Activated CD4-positive, alpha-beta T cell treated with anti-CD3 and anti-CD28 coated beads for 36 hours (primary cell): ENCODE measurements at regions not wholly inside any gene's neighbourhood (a gene's known extent, or its start where the extent isn't known, plus 50 kb on each side); places are given as distances from the start of the nearest gene placed in this dataset.

Experiments used
- ATAC-seq: fragments of 200-7000 bp; cut with Tn5 transposase; one replicate; pipeline ENCODE4 v1.10.0; 2021; ENCODE audit warnings: mild to moderate bottlenecking, moderate library complexity
- CTCF ChIA-PET: fragments of 350-600 bp; sonication (Branson Sonifier 250); formaldehyde crosslinking; loops from one replicate; lab custom pipeline; 2021; ENCODE audit warnings: antibody characterized with exemption; lab: Charles Lee
- POLR2A ChIA-PET: fragments of 350-600 bp; sonication (Branson Sonifier 250); formaldehyde crosslinking; loops from one replicate; lab custom pipeline; 2021; ENCODE audit warnings: antibody characterized with exemption, inconsistent platforms; lab: Charles Lee
- DNase-seq: peaks from one replicate; pipeline ENCODE4 v3.0.0-alpha.2; 2020
- H3K27ac Mint-ChIP-seq: one replicate; pipeline ENCODE4 v1.8.0; 2021; ENCODE audit warnings: mixed read lengths
- H3K27me3 Mint-ChIP-seq: one replicate; pipeline ENCODE4 v1.8.0; 2021; ENCODE audit warnings: mixed read lengths
- H3K36me3 Mint-ChIP-seq: one replicate; pipeline ENCODE4 v1.8.0; 2021; ENCODE audit warnings: low read depth, mixed read lengths
- H3K4me1 Mint-ChIP-seq: one replicate; pipeline ENCODE4 v1.8.0; 2021; ENCODE audit warnings: mixed read lengths
- H3K4me3 Mint-ChIP-seq: one replicate; pipeline ENCODE4 v1.8.0; 2021; ENCODE audit warnings: mild to moderate bottlenecking, moderate library complexity, mixed read lengths
- H3K9me3 Mint-ChIP-seq: one replicate; pipeline ENCODE4 v1.8.0; 2021; ENCODE audit warnings: low read depth, mixed read lengths
- intact Hi-C, 2 experiments: fragments of 100-400 bp; cut with DNase I in 1 of 2; cut with micrococcal nuclease in 1 of 2; formaldehyde crosslinking; loops; one replicate each; pipeline versions ENCODE4 v1.14.2 to v1.15.1; 2022 to 2024; cut with DNase I, micrococcal nuclease

GRCh38 chr4:155510771-155511170, 134.0 kb upstream of the MAP9 start:
- CTCF ChIA-PET = interaction anchor here (0.6 kb wide), 1 partner anchor 1233 kb away, joined by 3 read pairs; no protein-coding TSS in a partner anchor
- peaks cover 6% of the 10 kb centered on the region for H3K27me3 Mint-ChIP-seq
- H3K36me3 Mint-ChIP-seq = no peaks in the 10 kb centered on the region
- DNase-seq = no peak
- peak; percentile 61 for ATAC-seq
- H3K9me3 Mint-ChIP-seq = no peaks in the 10 kb centered on the region
- intact Hi-C loops = no loop called here
- H3K27ac Mint-ChIP-seq = no peak overlapping the region
- no peaks in the 10 kb centered on the region for H3K4me1 Mint-ChIP-seq
- POLR2A ChIA-PET = no interaction called here
- H3K4me3 Mint-ChIP-seq = no peak overlapping the region

GRCh38 chr4:155509555-155509954, 132.8 kb upstream of the MAP9 start:
- H3K4me3 Mint-ChIP-seq = no peak overlapping the region
- ChIA-PET CTCF (no interaction called here), POLR2A (no interaction called here)
- H3K27me3 Mint-ChIP-seq = peaks cover 5% of the 10 kb centered on the region
- ATAC-seq (no peak), DNase-seq (no peak)
- no peaks in the 10 kb centered on the region for H3K36me3 Mint-ChIP-seq
- intact Hi-C loops = no loop called here
- no peaks in the 10 kb centered on the region for H3K4me1 Mint-ChIP-seq
- H3K27ac Mint-ChIP-seq = no peak overlapping the region
- H3K9me3 Mint-ChIP-seq = no peaks in the 10 kb centered on the region

DNA sequence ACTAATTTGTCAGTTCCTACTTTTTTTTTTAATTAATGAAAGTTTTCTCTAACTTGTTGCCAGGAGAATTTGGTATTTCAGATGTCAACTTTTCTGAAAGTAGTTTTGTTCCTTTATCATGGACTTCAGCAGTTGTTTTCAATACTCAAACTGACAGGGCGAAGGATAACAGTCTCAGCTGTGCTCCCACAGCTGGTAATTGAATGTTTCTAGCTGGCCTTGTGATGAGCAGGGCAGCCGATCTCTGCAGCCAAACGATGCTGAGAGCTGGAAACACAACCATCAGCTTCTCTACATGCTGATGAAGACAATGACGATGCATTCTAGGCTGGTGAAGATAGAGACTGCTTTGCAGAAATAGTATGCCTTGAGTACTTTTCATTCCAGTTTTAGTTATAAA, 130.0 kb upstream of the MAP9 start:
- no peak for ATAC-seq
- no peaks in the 10 kb centered on the region for H3K36me3 Mint-ChIP-seq
- H3K4me3 Mint-ChIP-seq = no peak overlapping the region
- H3K27ac Mint-ChIP-seq = no peak overlapping the region
- H3K27me3 Mint-ChIP-seq = peaks cover 3% of the 10 kb centered on the region
- intact Hi-C loops = no loop called here
- POLR2A ChIA-PET = no interaction called here
- no peaks in the 10 kb centered on the region for H3K4me1 Mint-ChIP-seq
- CTCF ChIA-PET = interaction anchor here (0.8 kb wide), 1 partner anchor 14 kb away, joined by 3 read pairs; no protein-coding TSS in a partner anchor
- no peak for DNase-seq
- no peaks in the 10 kb centered on the region for H3K9me3 Mint-ChIP-seq

DNA sequence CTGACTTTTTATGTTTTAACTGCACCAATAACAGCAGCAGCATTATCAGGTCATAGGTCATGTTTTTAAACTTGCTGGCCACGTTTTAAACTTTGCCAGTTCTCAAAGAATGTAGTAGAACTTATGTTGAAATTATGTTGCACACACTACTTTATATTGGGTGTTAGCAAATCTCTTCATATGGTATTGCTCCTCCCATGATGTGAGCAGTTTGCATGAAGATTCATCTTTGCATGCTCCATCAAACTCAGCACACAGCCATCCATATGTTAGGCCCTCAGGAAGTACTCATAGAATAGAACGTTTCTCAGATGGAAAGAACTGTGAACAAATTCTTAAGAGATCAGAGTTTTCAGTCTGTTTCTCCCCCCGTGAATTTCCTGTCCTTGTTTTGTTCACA, 128.6 kb upstream of the MAP9 start:
- no peak overlapping the region for H3K4me3 Mint-ChIP-seq
- ATAC-seq = no peak
- H3K36me3 Mint-ChIP-seq = no peaks in the 10 kb centered on the region
- ChIA-PET POLR2A (no interaction called here), CTCF (no interaction called here)
- no peak for DNase-seq
- intact Hi-C loops = no loop called here
- H3K9me3 Mint-ChIP-seq = no peaks in the 10 kb centered on the region
- no peaks in the 10 kb centered on the region for H3K4me1 Mint-ChIP-seq
- no peak overlapping the region for H3K27ac Mint-ChIP-seq
- peaks cover 2% of the 10 kb centered on the region for H3K27me3 Mint-ChIP-seq

DNA sequence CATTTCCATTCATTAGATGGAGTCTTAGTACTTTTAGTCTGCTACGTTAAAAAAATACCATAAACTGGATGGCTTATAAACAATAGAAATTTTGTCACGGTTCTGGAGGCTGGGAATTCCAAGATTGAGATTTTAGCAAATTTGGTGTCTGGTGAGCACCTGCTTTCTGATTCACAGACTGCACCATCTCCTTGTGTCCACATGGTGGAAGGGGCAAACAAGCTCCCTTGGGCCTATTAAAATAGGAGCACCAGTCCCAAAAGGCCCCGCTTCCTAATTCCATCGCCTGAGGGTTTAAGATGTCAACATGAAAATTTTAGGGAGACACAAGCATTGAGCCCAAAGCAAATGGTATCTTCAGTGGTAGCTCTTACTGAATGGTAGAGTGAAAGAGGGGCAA, 120.5 kb upstream of the MAP9 start:
- DNase-seq (no peak), ATAC-seq (no peak)
- Mint-ChIP-seq H3K4me3 (no peak overlapping the region), H3K36me3 (no peaks in the 10 kb centered on the region), H3K27me3 (peaks cover 6% of the 10 kb centered on the region), H3K27ac (no peak overlapping the region), H3K4me1 (no peaks in the 10 kb centered on the region), H3K9me3 (no peaks in the 10 kb centered on the region)
- intact Hi-C loops = no loop called here
- ChIA-PET CTCF (interaction anchor here (1.2 kb wide), 1 partner anchor 232 kb away, joined by 3 read pairs; no protein-coding TSS in a partner anchor), POLR2A (no interaction called here)

DNA sequence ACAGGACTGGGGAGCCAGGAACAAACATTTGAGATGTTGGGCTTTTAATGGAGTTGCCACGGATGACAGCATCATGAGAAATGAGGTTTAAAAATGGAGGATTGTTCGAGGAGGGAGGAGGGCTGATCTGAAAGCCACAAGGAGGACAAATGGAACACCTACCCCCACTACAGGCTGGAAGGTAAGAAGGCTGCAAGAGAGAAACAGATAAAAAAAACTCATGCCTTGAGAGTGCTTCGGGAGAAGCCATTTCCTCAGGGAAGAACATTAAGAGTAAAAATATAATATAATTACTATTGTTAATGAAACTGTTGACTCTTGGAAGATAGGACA, 119.5 kb upstream of the MAP9 start:
- ChIA-PET CTCF (no interaction called here), POLR2A (no interaction called here)
- Mint-ChIP-seq H3K36me3 (no peaks in the 10 kb centered on the region), H3K27ac (no peak overlapping the region), H3K4me1 (no peaks in the 10 kb centered on the region), H3K4me3 (no peak overlapping the region), H3K9me3 (no peaks in the 10 kb centered on the region), H3K27me3 (peaks cover 6% of the 10 kb centered on the region)
- intact Hi-C loops = no loop called here
- no peak for ATAC-seq
- DNase-seq = no peak

DNA sequence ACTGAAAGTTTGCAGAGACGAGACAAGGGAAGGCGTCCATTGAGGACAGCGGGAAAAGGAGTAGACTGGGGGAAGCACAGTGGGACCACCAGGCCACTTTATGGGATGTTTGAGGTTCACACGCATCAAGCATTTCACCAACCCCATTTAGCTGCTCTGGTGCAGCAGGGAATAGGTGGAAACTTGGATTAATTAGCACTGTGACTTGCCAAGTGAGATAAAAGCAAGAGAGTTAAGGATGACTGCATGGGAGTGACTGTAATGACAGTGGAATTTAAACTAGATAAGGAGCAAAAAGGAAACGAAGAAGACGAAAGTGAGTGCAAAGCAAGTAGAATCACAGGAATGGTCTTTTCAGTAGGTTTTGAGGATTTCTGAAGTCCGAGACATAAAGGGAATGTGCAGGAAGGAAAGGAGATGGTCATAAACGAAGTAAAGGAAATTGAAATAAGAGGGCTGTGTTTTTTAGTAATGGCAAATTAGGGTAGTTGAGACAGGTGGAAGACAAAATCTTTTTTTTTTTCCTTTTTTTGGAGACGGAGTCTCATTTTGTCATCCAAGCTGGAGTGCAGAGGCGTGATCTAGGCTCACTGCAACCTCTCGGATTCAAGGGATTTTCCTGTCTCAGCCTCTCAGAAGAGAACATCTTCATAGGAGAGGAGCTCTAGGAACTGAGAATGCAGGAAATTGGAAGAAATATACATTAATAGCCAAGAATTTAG, 119.0 kb upstream of the MAP9 start:
- CTCF ChIA-PET = no interaction called here
- H3K27me3 Mint-ChIP-seq = peaks cover 6% of the 10 kb centered on the region
- POLR2A ChIA-PET = no interaction called here
- H3K4me1 Mint-ChIP-seq = no peaks in the 10 kb centered on the region
- no peaks in the 10 kb centered on the region for H3K9me3 Mint-ChIP-seq
- no peak overlapping the region for H3K4me3 Mint-ChIP-seq
- ATAC-seq (no peak), DNase-seq (no peak)
- no peak overlapping the region for H3K27ac Mint-ChIP-seq
- H3K36me3 Mint-ChIP-seq = no peaks in the 10 kb centered on the region
- intact Hi-C loops = no loop called here

DNA sequence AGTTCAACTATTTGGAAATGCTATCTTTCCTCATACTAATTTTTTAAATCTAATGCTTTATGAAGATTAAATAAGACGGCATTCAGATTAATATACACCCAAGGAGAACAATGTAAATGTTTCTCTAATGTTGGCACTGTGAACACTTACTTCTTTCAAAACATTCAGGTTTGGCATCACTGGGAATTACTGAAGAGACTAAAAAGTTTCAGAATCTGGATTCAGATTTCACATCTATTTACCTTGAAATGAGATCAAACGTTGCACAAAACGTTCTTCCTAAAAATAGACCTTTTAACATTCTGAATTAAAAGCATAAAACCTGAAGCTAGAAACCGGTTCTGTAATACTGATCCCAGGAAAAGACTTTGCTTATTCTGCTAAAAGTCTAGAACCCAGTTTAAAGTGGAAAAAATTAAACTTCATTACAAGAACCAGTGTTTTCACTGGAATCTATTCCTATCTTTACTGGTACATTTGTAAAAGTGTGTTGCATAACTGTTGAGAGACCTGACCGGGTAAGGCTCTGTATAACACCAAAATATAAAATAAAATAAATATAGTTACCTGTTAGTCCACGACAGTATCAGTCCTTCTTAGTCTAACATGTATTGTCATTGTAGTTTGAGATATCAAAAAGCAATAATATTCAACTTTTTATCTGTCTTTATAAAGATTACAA, 117.4 kb upstream of the MAP9 start:
- H3K27ac Mint-ChIP-seq = no peak overlapping the region
- intact Hi-C loops = no loop called here
- POLR2A ChIA-PET = no interaction called here

DNA sequence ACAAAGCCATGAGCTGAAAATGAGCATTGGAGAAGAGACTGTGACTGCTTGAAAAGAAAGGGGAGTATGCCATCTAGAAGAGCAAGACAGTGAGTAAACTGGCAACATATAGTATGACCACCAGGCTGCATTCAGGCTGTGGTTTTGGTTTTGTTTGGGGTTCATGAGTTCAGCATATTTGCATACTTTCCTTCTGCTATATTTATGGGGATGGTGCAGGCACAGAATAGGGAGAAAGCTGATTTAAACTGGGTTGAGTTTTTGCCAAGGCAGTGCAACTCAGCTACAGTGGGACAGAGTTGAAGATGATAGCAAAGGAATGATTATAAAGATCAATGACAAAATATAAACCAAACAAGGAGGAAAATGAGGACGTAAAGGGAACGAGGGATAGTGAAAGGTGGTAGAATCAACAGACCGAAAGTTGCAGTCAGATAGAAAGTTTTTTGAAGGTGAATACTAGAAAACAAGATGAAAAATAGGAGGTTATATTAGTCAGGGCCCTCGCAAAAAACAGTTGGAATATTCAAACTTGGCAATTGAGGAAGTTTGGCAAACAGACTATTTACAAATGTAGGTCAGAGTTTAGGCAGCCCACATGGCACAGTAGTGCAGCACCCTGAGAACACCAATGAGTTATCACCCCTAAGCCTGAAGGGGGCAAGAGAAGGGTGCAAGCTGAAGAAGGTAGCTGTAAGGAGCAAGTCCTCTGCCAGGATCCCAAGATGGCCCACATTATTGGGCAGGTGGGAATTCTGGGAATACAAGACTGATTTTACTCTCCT, 114.8 kb upstream of the MAP9 start:
- ATAC-seq = no peak
- no peak overlapping the region for H3K4me3 Mint-ChIP-seq
- no peak overlapping the region for H3K27ac Mint-ChIP-seq
- CTCF ChIA-PET = interaction anchor here (0.6 kb wide), 1 partner anchor 404 kb away, joined by 4 read pairs; no protein-coding TSS in a partner anchor
- H3K4me1 Mint-ChIP-seq = no peaks in the 10 kb centered on the region
- peaks cover 6% of the 10 kb centered on the region for H3K27me3 Mint-ChIP-seq
- H3K9me3 Mint-ChIP-seq = no peaks in the 10 kb centered on the region
- intact Hi-C loops = no loop called here
- H3K36me3 Mint-ChIP-seq = no peaks in the 10 kb centered on the region
- no peak for DNase-seq
- POLR2A ChIA-PET = no interaction called here

More for the DNA sequence above, 117.4 kb upstream of the MAP9 start:
- H3K9me3 Mint-ChIP-seq = no peaks in the 10 kb centered on the region
- no peaks in the 10 kb centered on the region for H3K4me1 Mint-ChIP-seq
- H3K36me3 Mint-ChIP-seq = no peaks in the 10 kb centered on the region
- H3K27me3 Mint-ChIP-seq = peaks cover 6% of the 10 kb centered on the region
- H3K4me3 Mint-ChIP-seq = no peak overlapping the region
- ATAC-seq (no peak), DNase-seq (no peak)
- CTCF ChIA-PET = no interaction called here

- ATAC-seq (no peak), DNase-seq (no peak)
- intact Hi-C loops = no loop called here
Observed at GRCh38 chr4:155489271-155489670, 112.5 kb upstream of the MAP9 start.

GRCh38 chr4:155488691-155489090, 111.9 kb upstream of the MAP9 start:
- H3K9me3 Mint-ChIP-seq = no peaks in the 10 kb centered on the region
- no peaks in the 10 kb centered on the region for H3K4me1 Mint-ChIP-seq
- intact Hi-C loops = no loop called here
- ChIA-PET CTCF (no interaction called here), POLR2A (no interaction called here)
- H3K36me3 Mint-ChIP-seq = no peaks in the 10 kb centered on the region
- DNase-seq (no peak), ATAC-seq (no peak)
- H3K4me3 Mint-ChIP-seq = no peak overlapping the region
- H3K27me3 Mint-ChIP-seq = peaks cover 1% of the 10 kb centered on the region
- no peak overlapping the region for H3K27ac Mint-ChIP-seq

More at GRCh38 chr4:155489271-155489670, 112.5 kb upstream of the MAP9 start:
- H3K4me1 Mint-ChIP-seq = no peaks in the 10 kb centered on the region
- no peak overlapping the region for H3K4me3 Mint-ChIP-seq
- POLR2A ChIA-PET = no interaction called here
- no peaks in the 10 kb centered on the region for H3K9me3 Mint-ChIP-seq
- CTCF ChIA-PET = no interaction called here
- H3K36me3 Mint-ChIP-seq = no peaks in the 10 kb centered on the region
- no peak overlapping the region for H3K27ac Mint-ChIP-seq
- no peaks in the 10 kb centered on the region for H3K27me3 Mint-ChIP-seq
